Osteoblast (primary cell): ENCODE measurements at regions not wholly inside any gene's neighbourhood (a gene's known extent, or its start where the extent isn't known, plus 50 kb on each side); places are given as distances from the start of the nearest gene placed in this dataset.

Source experiments
- DNase-seq: peaks from one replicate; pipeline ENCODE4 v3.0.0; 2011; ENCODE audit warnings: low spot score, mixed read lengths; ENCODE audit not compliant: insufficient read length; ENCODE audit errors: missing footprints
- H2AFZ ChIP-seq: 2 replicates; pipeline ENCODE4 v1.6.0; 2011; ENCODE audit warnings: mild to moderate bottlenecking, low read length
- H3K27ac ChIP-seq: 2 replicates; pipeline ENCODE4 v1.5.1; 2011; ENCODE audit warnings: mild to moderate bottlenecking, low read depth, low read length, moderate library complexity
- H3K27me3 ChIP-seq: 2 replicates; pipeline ENCODE4 v1.6.0; 2012; ENCODE audit warnings: mild to moderate bottlenecking, control low read depth, inconsistent platforms, low read length, moderate library complexity; ENCODE audit not compliant: insufficient read depth
- H3K36me3 ChIP-seq: 2 replicates; pipeline ENCODE4 v1.5.1; 2011; ENCODE audit warnings: mild to moderate bottlenecking, low read length, control low read depth, moderate library complexity; ENCODE audit not compliant: insufficient read depth
- H3K4me1 ChIP-seq: 2 replicates; pipeline ENCODE4 v1.5.1; 2011; ENCODE audit warnings: mild to moderate bottlenecking, low read length, control low read depth, moderate library complexity; ENCODE audit not compliant: insufficient read depth
- H3K4me2 ChIP-seq: 2 replicates; pipeline ENCODE4 v1.6.0; 2011; ENCODE audit warnings: mild to moderate bottlenecking, low read length; ENCODE audit not compliant: insufficient read depth
- H3K4me3 ChIP-seq: fragments of 200-600 bp; sonication (generic); 3 replicates; pipeline ENCODE4 v1.5.1; 2012; ENCODE audit warnings: mild to moderate bottlenecking, low read length, inconsistent platforms; ENCODE audit not compliant: insufficient read depth
- H3K79me2 ChIP-seq: 2 replicates; pipeline ENCODE4 v1.6.0; 2012; ENCODE audit warnings: mild to moderate bottlenecking, low read length, control low read depth, inconsistent platforms; ENCODE audit not compliant: insufficient read depth
- H3K9me3 ChIP-seq: 2 replicates; pipeline ENCODE4 v1.5.1; 2011; ENCODE audit warnings: low read depth, low read length, control low read depth
- H4K20me1 ChIP-seq: 2 replicates; pipeline ENCODE4 v1.6.0; 2012; ENCODE audit warnings: mild to moderate bottlenecking, low read length, control low read depth; ENCODE audit not compliant: insufficient read depth
- TF ChIP-seq, protein P1 (sequence below): IDR thresholded peaks from 2 replicates; pipeline ENCODE4 v1.5.1; 2011; ENCODE audit warnings: mild to moderate bottlenecking, low read depth, low read length, moderate library complexity; ENCODE audit errors: extremely low read depth

DNA sequence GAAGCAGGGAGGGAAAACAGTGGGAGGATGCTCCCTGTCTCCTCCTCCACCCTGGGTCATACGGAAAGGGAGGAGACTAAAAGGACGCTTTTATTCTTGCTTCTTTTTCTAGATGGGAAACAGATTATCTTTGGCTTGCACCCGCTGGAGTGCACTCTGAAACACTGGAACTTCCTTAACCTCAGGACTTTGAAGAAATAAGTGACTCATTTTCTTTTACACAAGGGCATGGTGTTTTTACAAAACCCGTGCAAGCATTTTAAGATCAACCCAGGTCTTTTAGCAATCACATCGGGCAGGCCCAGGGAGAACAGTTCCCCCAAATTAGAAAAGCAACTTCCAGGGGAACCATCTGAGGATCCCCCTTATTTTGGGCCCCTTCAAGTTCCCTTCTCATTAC, 80.9 kb upstream of the TSPAN11 start:
- H3K79me2 ChIP-seq: no peaks in the 10 kb centered on the region
- no peak overlapping the region for H3K27ac ChIP-seq
- H2AFZ ChIP-seq: no peak overlapping the region
- no peak overlapping the region for H3K4me2 ChIP-seq
- no peaks in the 10 kb centered on the region for H3K36me3 ChIP-seq
- no peak for DNase-seq
- peaks cover 9% of the 10 kb centered on the region for H3K27me3 ChIP-seq
- no peaks in the 10 kb centered on the region for H3K9me3 ChIP-seq
- TF ChIP-seq, protein P1, sequence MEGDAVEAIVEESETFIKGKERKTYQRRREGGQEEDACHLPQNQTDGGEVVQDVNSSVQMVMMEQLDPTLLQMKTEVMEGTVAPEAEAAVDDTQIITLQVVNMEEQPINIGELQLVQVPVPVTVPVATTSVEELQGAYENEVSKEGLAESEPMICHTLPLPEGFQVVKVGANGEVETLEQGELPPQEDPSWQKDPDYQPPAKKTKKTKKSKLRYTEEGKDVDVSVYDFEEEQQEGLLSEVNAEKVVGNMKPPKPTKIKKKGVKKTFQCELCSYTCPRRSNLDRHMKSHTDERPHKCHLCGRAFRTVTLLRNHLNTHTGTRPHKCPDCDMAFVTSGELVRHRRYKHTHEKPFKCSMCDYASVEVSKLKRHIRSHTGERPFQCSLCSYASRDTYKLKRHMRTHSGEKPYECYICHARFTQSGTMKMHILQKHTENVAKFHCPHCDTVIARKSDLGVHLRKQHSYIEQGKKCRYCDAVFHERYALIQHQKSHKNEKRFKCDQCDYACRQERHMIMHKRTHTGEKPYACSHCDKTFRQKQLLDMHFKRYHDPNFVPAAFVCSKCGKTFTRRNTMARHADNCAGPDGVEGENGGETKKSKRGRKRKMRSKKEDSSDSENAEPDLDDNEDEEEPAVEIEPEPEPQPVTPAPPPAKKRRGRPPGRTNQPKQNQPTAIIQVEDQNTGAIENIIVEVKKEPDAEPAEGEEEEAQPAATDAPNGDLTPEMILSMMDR: no peak
- no peaks in the 10 kb centered on the region for H4K20me1 ChIP-seq
- no peaks in the 10 kb centered on the region for H3K4me1 ChIP-seq
- H3K4me3 ChIP-seq: no peak overlapping the region

- peaks cover 13% of the 10 kb centered on the region for H3K27me3 ChIP-seq
- no peaks in the 10 kb centered on the region for H4K20me1 ChIP-seq
- no peak overlapping the region for H3K4me2 ChIP-seq
- H3K79me2 ChIP-seq: no peaks in the 10 kb centered on the region
- H3K4me1 ChIP-seq: no peaks in the 10 kb centered on the region
- H3K27ac ChIP-seq: no peak overlapping the region
- TF ChIP-seq, protein P1: no peak
- no peak for DNase-seq
- H3K36me3 ChIP-seq: no peaks in the 10 kb centered on the region
- H2AFZ ChIP-seq: no peak overlapping the region
- H3K9me3 ChIP-seq: no peaks in the 10 kb centered on the region
- no peak overlapping the region for H3K4me3 ChIP-seq
These were observed 83.3 kb upstream of the TSPAN11 start for GRCh38 chr12:30843211-30843610.

DNA sequence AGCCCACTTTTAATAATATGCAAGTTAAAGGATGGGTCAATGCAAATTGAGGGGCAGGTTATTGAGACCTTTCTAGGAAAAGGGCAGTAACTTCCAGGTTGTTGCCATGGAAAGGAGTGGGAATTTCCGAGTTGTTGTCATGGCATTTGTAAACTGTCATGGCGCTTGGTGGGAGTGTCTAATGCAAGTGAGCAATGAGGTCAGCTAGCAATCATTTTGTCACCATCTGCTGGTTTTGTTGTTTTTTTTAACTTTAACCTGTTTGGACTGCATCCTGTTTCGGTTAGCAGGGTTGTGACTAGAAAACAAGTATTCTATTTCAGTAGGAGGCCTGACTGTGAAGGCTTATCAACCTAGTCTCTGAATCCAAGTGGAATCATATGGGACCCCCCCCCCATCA, 85.8 kb upstream of the TSPAN11 start:
- Histone ChIP-seq H3K27me3 (peaks cover 24% of the 10 kb centered on the region), H3K4me1 (no peaks in the 10 kb centered on the region), H2AFZ (no peak overlapping the region), H3K36me3 (no peaks in the 10 kb centered on the region), H3K27ac (no peak overlapping the region), H4K20me1 (no peaks in the 10 kb centered on the region), H3K4me2 (no peak overlapping the region), H3K4me3 (no peak overlapping the region), H3K9me3 (no peaks in the 10 kb centered on the region), H3K79me2 (no peaks in the 10 kb centered on the region)
- TF ChIP-seq, protein P1: no peak
- DNase-seq: no peak

DNA sequence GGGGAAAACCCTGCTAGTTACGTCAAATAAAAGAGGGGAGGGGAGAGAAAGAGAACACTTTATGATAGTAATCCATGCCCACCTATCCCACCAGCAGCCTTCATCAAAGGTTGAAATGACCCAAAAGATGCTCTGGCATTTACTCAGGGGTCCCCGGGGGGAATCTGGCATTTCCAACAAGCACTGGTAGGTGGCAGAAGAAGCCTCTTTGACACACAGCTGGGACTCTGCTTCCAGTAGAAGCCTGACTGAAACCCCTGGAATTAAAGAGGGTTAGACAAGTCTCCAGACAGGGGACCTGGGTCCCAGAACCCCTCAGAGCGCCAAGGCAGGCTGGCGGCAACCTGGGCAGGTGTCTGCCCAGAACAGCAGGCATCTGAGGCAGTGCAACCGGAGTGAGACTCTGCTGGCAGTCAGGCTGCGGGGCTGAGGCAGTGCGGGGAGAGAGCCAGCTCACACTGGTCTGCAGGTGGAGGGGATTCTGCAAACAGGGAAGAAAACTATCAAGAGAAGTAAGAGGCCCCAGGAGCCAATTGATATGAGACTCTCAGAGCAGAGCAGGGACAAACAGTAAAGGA, 85.0 kb upstream of the CAPRIN2 start:
- Histone ChIP-seq H3K4me1 (no peaks in the 10 kb centered on the region), H3K36me3 (no peaks in the 10 kb centered on the region), H3K27me3 (peaks cover 31% of the 10 kb centered on the region), H3K4me2 (no peak overlapping the region), H3K27ac (no peak overlapping the region), H3K79me2 (no peaks in the 10 kb centered on the region), H4K20me1 (no peaks in the 10 kb centered on the region), H2AFZ (no peak overlapping the region), H3K9me3 (no peaks in the 10 kb centered on the region), H3K4me3 (no peak overlapping the region)
- DNase-seq: no peak
- TF ChIP-seq, protein P1: no peak
